IPS-15b (cell line): ENCODE measurements at regions not wholly inside any gene's neighbourhood (a gene's known extent, or its start where the extent isn't known, plus 50 kb on each side); places are given as distances from the start of the nearest gene placed in this dataset.

Experiments
- H3K27me3 ChIP-seq: one replicate; pipeline ENCODE4 v1.6.1; 2013; ENCODE audit warnings: low read length; ENCODE audit not compliant: control insufficient read depth, insufficient read depth
- H3K36me3 ChIP-seq: one replicate; pipeline ENCODE4 v1.6.1; 2013; ENCODE audit warnings: low read length; ENCODE audit not compliant: control insufficient read depth, insufficient read depth
- H3K4me1 ChIP-seq: one replicate; pipeline ENCODE4 v1.6.1; 2013; ENCODE audit warnings: mild to moderate bottlenecking, low read length; ENCODE audit not compliant: control insufficient read depth, insufficient read depth
- H3K4me3 ChIP-seq: one replicate; pipeline ENCODE4 v1.5.1; 2013; ENCODE audit warnings: low read depth, low read length
- H3K9ac ChIP-seq: one replicate; pipeline ENCODE4 v1.6.1; 2013; ENCODE audit warnings: low read depth, mild to moderate bottlenecking, low read length
- H3K9me3 ChIP-seq: one replicate; pipeline ENCODE4 v1.6.1; 2013; ENCODE audit warnings: mild to moderate bottlenecking, low read length; ENCODE audit not compliant: control insufficient read depth, insufficient read depth

GRCh38 chr13:85533911-85534310 is 265.3 kb downstream of the SLITRK6 start:
- Histone ChIP-seq H3K9ac (no peak overlapping the region), H3K27me3 (no peaks in the 10 kb centered on the region), H3K36me3 (no peaks in the 10 kb centered on the region), H3K4me1 (no peaks in the 10 kb centered on the region), H3K9me3 (no peaks in the 10 kb centered on the region), H3K4me3 (no peak overlapping the region)

- H3K4me3 ChIP-seq = no peak overlapping the region
- H3K9ac ChIP-seq = no peak overlapping the region
- no peaks in the 10 kb centered on the region for H3K4me1 ChIP-seq
- H3K27me3 ChIP-seq = no peaks in the 10 kb centered on the region
- no peaks in the 10 kb centered on the region for H3K36me3 ChIP-seq
- H3K9me3 ChIP-seq = no peaks in the 10 kb centered on the region
Measured at GRCh38 chr13:85529218-85529594, 270.0 kb downstream of the SLITRK6 start.

- no peak overlapping the region for H3K9ac ChIP-seq
- no peak overlapping the region for H3K4me3 ChIP-seq
Measured at GRCh38 chr13:85528491-85529217, 270.6 kb downstream of the SLITRK6 start.

GRCh38 chr13:85527316-85527715 is 271.9 kb downstream of the SLITRK6 start:
- Histone ChIP-seq H3K36me3 (no peaks in the 10 kb centered on the region), H3K4me1 (no peaks in the 10 kb centered on the region), H3K9me3 (no peaks in the 10 kb centered on the region), H3K4me3 (no peak overlapping the region), H3K27me3 (no peaks in the 10 kb centered on the region), H3K9ac (no peak overlapping the region)

More at GRCh38 chr13:85528491-85529217, 270.6 kb downstream of the SLITRK6 start:
- H3K9me3 ChIP-seq = no peaks in the 10 kb centered on the region
- no peaks in the 10 kb centered on the region for H3K4me1 ChIP-seq
- H3K36me3 ChIP-seq = no peaks in the 10 kb centered on the region
- H3K27me3 ChIP-seq = no peaks in the 10 kb centered on the region

- no peaks in the 10 kb centered on the region for H3K4me1 ChIP-seq
- no peak overlapping the region for H3K9ac ChIP-seq
- no peaks in the 10 kb centered on the region for H3K27me3 ChIP-seq
- no peak overlapping the region for H3K4me3 ChIP-seq
- no peaks in the 10 kb centered on the region for H3K9me3 ChIP-seq
- no peaks in the 10 kb centered on the region for H3K36me3 ChIP-seq
Measured at GRCh38 chr13:85525411-85525810, 273.8 kb downstream of the SLITRK6 start.

GRCh38 chr13:85521657-85522056 is 277.6 kb downstream of the SLITRK6 start:
- no peaks in the 10 kb centered on the region for H3K4me1 ChIP-seq
- no peaks in the 10 kb centered on the region for H3K36me3 ChIP-seq
- H3K4me3 ChIP-seq = no peak overlapping the region
- H3K27me3 ChIP-seq = no peaks in the 10 kb centered on the region
- no peaks in the 10 kb centered on the region for H3K9me3 ChIP-seq
- no peak overlapping the region for H3K9ac ChIP-seq

- Histone ChIP-seq H3K36me3 (no peaks in the 10 kb centered on the region), H3K9ac (no peak overlapping the region)
Measured at GRCh38 chr13:85520445-85520844, 278.8 kb downstream of the SLITRK6 start.

GRCh38 chr13:85519363-85519762 is 279.9 kb downstream of the SLITRK6 start:
- no peaks in the 10 kb centered on the region for H3K36me3 ChIP-seq
- no peaks in the 10 kb centered on the region for H3K27me3 ChIP-seq
- no peaks in the 10 kb centered on the region for H3K4me1 ChIP-seq
- no peaks in the 10 kb centered on the region for H3K9me3 ChIP-seq
- H3K9ac ChIP-seq = no peak overlapping the region
- no peak overlapping the region for H3K4me3 ChIP-seq

More at GRCh38 chr13:85520445-85520844, 278.8 kb downstream of the SLITRK6 start:
- Histone ChIP-seq H3K4me1 (no peaks in the 10 kb centered on the region), H3K27me3 (no peaks in the 10 kb centered on the region), H3K9me3 (no peaks in the 10 kb centered on the region), H3K4me3 (no peak overlapping the region)

GRCh38 chr13:85512421-85512820 is 286.8 kb downstream of the SLITRK6 start:
- no peaks in the 10 kb centered on the region for H3K4me1 ChIP-seq
- H3K27me3 ChIP-seq = no peaks in the 10 kb centered on the region
- H3K9me3 ChIP-seq = no peaks in the 10 kb centered on the region
- no peaks in the 10 kb centered on the region for H3K36me3 ChIP-seq
- no peak overlapping the region for H3K9ac ChIP-seq
- H3K4me3 ChIP-seq = no peak overlapping the region

GRCh38 chr13:85509512-85509911 is 289.7 kb downstream of the SLITRK6 start:
- Histone ChIP-seq H3K9ac (no peak overlapping the region), H3K4me3 (no peak overlapping the region), H3K4me1 (no peaks in the 10 kb centered on the region), H3K36me3 (no peaks in the 10 kb centered on the region), H3K9me3 (no peaks in the 10 kb centered on the region), H3K27me3 (no peaks in the 10 kb centered on the region)

GRCh38 chr13:85508683-85509329 is 290.4 kb downstream of the SLITRK6 start:
- no peaks in the 10 kb centered on the region for H3K36me3 ChIP-seq
- no peaks in the 10 kb centered on the region for H3K4me1 ChIP-seq
- no peaks in the 10 kb centered on the region for H3K9me3 ChIP-seq
- H3K9ac ChIP-seq = no peak overlapping the region
- H3K27me3 ChIP-seq = no peaks in the 10 kb centered on the region
- H3K4me3 ChIP-seq = no peak overlapping the region

- Histone ChIP-seq H3K27me3 (no peaks in the 10 kb centered on the region), H3K4me1 (peaks cover 6% of the 10 kb centered on the region), H3K4me3 (no peak overlapping the region), H3K36me3 (no peaks in the 10 kb centered on the region), H3K9ac (no peak overlapping the region), H3K9me3 (no peaks in the 10 kb centered on the region)
Measured at GRCh38 chr13:85503797-85504196, 295.4 kb downstream of the SLITRK6 start.
